ENCODE measurements at regions not wholly inside any gene's neighbourhood (a gene's known extent, or its start where the extent isn't known, plus 50 kb on each side); places are given as distances from the start of the nearest gene placed in this dataset.

DNA sequence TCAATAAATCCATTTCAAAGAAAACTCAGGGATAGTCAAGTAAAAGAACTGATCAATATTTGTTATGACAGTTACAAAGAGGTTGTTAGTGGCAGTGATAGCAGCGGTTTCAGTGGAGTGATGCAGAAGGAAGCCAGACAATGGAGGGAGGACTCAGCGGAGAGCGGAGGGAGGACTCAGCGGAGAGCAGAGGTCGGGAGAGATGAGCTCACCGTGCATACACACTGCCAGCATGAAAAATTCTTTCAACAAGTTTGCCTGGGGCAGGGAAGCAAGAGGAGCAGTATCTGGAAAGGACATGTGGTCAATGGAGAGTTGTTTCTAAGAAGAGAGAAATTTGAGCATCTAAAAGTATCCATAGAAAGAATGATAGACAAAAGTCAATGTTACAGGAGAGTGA lies 60.9 kb upstream of the BCL11A start:
- Histone ChIP-seq H3K4me1 (no peaks in the 10 kb centered on the region), H3K9me3 (no peaks in the 10 kb centered on the region), H3K27ac (no peak overlapping the region), H3K27me3 (no peaks in the 10 kb centered on the region), H3K9ac (ENCODE audit: low read depth in 2 of 2, low read length in 2 of 2) (no peak overlapping the region), H3K4me3 (no peak overlapping the region), H3K36me3 (no peaks in the 10 kb centered on the region)
- intact Hi-C loops (cut with DNase I), result no loop called here
- TF ChIP-seq, protein P1, sequence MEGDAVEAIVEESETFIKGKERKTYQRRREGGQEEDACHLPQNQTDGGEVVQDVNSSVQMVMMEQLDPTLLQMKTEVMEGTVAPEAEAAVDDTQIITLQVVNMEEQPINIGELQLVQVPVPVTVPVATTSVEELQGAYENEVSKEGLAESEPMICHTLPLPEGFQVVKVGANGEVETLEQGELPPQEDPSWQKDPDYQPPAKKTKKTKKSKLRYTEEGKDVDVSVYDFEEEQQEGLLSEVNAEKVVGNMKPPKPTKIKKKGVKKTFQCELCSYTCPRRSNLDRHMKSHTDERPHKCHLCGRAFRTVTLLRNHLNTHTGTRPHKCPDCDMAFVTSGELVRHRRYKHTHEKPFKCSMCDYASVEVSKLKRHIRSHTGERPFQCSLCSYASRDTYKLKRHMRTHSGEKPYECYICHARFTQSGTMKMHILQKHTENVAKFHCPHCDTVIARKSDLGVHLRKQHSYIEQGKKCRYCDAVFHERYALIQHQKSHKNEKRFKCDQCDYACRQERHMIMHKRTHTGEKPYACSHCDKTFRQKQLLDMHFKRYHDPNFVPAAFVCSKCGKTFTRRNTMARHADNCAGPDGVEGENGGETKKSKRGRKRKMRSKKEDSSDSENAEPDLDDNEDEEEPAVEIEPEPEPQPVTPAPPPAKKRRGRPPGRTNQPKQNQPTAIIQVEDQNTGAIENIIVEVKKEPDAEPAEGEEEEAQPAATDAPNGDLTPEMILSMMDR (IDR thresholded peaks at IDR 0.05), result no peak
- no peak for DNase-seq

DNA sequence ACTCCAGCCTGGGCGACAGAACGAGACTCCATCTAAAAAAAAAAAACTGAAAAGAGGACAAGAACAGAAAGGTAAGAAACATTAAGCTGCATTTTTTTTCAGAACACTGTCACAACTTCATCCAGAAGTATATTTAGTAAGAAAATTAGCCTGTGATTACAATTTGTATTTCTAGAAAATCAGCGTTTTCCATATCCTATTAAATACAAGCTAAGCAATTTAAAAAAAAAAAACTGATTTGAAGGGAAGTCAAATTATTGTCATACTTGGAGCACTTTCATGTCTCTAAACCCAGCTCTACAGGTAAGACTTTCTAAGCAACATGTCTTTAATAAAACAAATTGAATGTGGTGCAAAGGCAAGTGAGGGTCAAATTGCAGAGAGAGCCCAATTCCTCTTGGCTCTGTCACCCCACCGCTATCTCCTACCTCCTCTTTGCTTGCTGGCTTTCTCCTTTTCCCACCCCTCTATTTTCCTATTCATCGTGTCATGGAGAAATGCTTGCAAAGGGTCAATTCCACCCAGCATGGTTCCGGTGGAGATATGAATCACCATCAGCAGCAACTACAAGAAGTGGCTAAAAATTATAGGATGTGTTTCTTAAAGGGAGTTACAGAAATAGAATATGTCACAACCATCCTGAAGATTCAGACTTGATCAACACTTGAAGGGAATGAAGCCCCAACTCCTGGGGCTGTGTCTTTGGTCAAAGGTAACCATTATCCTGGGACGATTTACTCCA lies 68.4 kb upstream of the BCL11A start:
- H3K4me3 ChIP-seq, result no peak overlapping the region
- no peak overlapping the region for H3K27ac ChIP-seq
- TF ChIP-seq, protein P1 (IDR thresholded peaks at IDR 0.05), result no peak
- DNase-seq, result no peak
- no peaks in the 10 kb centered on the region for H3K9me3 ChIP-seq
- no peaks in the 10 kb centered on the region for H3K27me3 ChIP-seq
- H3K9ac ChIP-seq (ENCODE audit: low read depth in 2 of 2, low read length in 2 of 2), result no peak overlapping the region
- H3K36me3 ChIP-seq, result no peaks in the 10 kb centered on the region
- no peaks in the 10 kb centered on the region for H3K4me1 ChIP-seq
- intact Hi-C loops (cut with DNase I), result no loop called here

DNA sequence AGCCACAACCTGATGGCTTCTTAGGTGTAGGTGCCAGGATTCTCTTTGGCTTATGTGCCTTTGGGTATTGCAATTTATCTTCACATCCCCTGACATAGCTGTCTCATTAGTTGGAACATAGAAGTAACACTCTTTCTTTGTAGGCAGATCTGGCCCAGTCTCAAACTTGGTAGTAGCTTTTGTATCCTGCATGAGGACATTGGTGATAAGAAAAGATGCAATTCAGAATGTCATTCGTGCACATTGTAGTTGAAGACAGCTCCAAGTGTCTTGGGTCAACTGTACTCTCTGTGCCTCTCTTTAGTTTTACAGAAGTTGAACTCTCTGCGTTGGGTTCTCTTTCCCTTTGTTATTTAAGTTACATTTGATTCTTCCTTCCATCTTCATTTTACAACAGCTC lies 69.6 kb upstream of the BCL11A start:
- H3K27ac ChIP-seq, result no peak overlapping the region
- intact Hi-C loops (cut with DNase I), result no loop called here
- no peaks in the 10 kb centered on the region for H3K27me3 ChIP-seq
- no peak overlapping the region for H3K9ac ChIP-seq (ENCODE audit: low read depth in 2 of 2, low read length in 2 of 2)
- H3K9me3 ChIP-seq, result no peaks in the 10 kb centered on the region
- no peak overlapping the region for H3K4me3 ChIP-seq
- no peaks in the 10 kb centered on the region for H3K4me1 ChIP-seq
- H3K36me3 ChIP-seq, result no peaks in the 10 kb centered on the region
- no peak for DNase-seq
- TF ChIP-seq, protein P1 (IDR thresholded peaks at IDR 0.05), result no peak

DNA sequence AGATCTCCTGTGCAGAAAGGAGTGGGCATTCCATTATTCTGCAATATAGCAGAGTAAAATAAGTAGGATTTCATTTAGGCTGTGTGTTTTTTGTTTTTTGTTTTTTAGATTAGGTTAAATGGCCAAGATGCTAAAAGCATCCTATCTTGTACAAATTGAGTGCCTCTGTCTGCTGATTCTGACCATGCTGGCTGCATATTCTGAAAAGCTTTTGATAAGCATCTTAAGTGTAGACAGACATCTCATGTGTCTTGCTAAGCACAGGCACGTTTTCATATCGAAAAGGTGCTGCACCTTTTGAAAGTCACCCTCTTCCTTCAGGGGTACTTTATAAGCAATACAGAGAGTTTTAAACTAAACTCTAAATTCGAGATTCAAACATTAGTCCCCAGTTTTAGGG lies 74.0 kb upstream of the BCL11A start:
- Histone ChIP-seq H3K36me3 (no peaks in the 10 kb centered on the region), H3K27ac (no peak overlapping the region), H3K27me3 (no peaks in the 10 kb centered on the region), H3K4me3 (no peak overlapping the region), H3K9me3 (no peaks in the 10 kb centered on the region), H3K4me1 (no peaks in the 10 kb centered on the region), H3K9ac (ENCODE audit: low read depth in 2 of 2, low read length in 2 of 2) (no peak overlapping the region)
- TF ChIP-seq, protein P1 (IDR thresholded peaks at IDR 0.05), result no peak
- no peak for DNase-seq
- intact Hi-C loops (cut with DNase I), result no loop called here

DNA sequence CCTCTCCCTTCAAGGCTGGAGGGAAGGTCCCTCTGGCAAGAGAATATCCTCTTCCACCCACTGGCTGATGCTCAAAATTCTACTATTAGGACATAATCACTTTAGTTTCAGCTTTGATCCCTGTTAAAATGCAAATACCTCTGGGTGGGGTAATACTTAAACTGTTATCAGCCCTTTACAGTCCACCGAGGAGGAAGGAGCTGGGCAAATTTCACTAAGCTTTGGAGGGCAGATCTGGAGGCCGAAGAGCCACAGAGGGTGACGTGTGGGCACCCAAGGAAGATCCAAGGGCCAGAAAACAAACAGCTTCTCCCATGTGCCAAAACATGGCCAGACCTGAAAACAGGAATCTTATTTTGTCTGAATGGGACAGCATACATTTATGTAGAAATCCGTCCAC lies 74.6 kb upstream of the BCL11A start:
- TF ChIP-seq, protein P1 (IDR thresholded peaks at IDR 0.05), result no peak
- Histone ChIP-seq H3K27ac (no peak overlapping the region), H3K9ac (ENCODE audit: low read depth in 2 of 2, low read length in 2 of 2) (no peak overlapping the region), H3K36me3 (no peaks in the 10 kb centered on the region), H3K4me1 (no peaks in the 10 kb centered on the region), H3K27me3 (no peaks in the 10 kb centered on the region), H3K9me3 (no peaks in the 10 kb centered on the region), H3K4me3 (no peak overlapping the region)
- intact Hi-C loops (cut with DNase I), result no loop called here
- DNase-seq, result no peak

Data from colonic mucosa (tissue), 4 donors.